Gastrocnemius medialis (tissue), 4 donors: ENCODE measurements at regions not wholly inside any gene's neighbourhood (a gene's known extent, or its start where the extent isn't known, plus 50 kb on each side); places are given as distances from the start of the nearest gene placed in this dataset.

Experiments used
- POLR2A ChIP-seq, 2 donors: fragments of 450-650 bp; IDR thresholded peaks; one replicate each; pipeline ENCODE4 v1.6.1; 2017; ENCODE audit warnings: antibody characterized with exemption in 2 of 2, mild to moderate bottlenecking in 2 of 2, moderate library complexity in 2 of 2
- TF ChIP-seq, protein P1 (sequence below), 5 experiments: fragments of 450-650 bp in 3 of 5; fragments of 200-600 bp in 2 of 5; sonication (generic) in 2 of 5; IDR thresholded peaks in 4 of 5; conservative IDR thresholded peaks in 1 of 5; 1 replicate in 4 of 5; 2 replicates in 1 of 5; pipeline ENCODE4 v1.5.1; 2016 to 2019; ENCODE audit warnings: antibody characterized with exemption in 5 of 5, mild to moderate bottlenecking in 3 of 5, moderate library complexity in 3 of 5

DNA sequence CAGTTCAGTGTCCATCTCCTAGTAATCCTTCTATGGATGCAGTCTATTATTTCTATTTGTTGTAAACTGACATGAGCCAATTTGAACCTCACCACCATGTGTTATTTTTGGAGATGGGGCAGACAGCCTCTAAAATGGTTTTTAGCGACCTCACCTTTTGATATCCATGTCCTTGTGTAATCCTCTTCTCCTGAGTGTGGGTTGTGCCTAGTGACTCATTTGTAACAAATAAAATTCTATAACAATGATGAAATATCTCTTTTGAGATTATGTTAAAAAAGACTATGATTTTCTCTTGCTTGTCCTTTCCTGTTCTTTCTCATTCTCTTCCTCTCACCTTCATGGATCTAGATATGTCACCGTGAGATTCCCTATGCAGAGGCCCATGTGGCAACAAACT lies 554.6 kb upstream of the ANO3 start:
- TF ChIP-seq, protein P1, sequence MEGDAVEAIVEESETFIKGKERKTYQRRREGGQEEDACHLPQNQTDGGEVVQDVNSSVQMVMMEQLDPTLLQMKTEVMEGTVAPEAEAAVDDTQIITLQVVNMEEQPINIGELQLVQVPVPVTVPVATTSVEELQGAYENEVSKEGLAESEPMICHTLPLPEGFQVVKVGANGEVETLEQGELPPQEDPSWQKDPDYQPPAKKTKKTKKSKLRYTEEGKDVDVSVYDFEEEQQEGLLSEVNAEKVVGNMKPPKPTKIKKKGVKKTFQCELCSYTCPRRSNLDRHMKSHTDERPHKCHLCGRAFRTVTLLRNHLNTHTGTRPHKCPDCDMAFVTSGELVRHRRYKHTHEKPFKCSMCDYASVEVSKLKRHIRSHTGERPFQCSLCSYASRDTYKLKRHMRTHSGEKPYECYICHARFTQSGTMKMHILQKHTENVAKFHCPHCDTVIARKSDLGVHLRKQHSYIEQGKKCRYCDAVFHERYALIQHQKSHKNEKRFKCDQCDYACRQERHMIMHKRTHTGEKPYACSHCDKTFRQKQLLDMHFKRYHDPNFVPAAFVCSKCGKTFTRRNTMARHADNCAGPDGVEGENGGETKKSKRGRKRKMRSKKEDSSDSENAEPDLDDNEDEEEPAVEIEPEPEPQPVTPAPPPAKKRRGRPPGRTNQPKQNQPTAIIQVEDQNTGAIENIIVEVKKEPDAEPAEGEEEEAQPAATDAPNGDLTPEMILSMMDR (IDR thresholded peaks at IDR 0.05 in 4 of 5, conservative IDR thresholded peaks at IDR 0.05 in 1 of 5) = no peak
- TF ChIP-seq POLR2A (IDR thresholded peaks at IDR 0.05) = no peak
